GM12878 (cell line): ENCODE measurements at regions not wholly inside any gene's neighbourhood (a gene's known extent, or its start where the extent isn't known, plus 50 kb on each side); places are given as distances from the start of the nearest gene placed in this dataset.

ENCODE experiments used
- ATAC-seq: fragments of 200-7000 bp; cut with Tn5 transposase; 3 replicates; pipeline ENCODE4 v1.9.1; 2020; ENCODE audit warnings: mild to moderate bottlenecking, moderate library complexity
- BruUV-seq: library from RNA; stranded (reverse); fragments of 400-500 nt; replicated peaks from 2 replicates; lab custom pipeline; 2021; lab: Mats Ljungman, UMichigan
- CTCF ChIA-PET: fragments of 300-600 bp; sonication (Branson Sonifier 250); formaldehyde crosslinking; extraction: SDS; loops from one replicate; lab custom pipeline; 2021; ENCODE audit warnings: inconsistent platforms; lab: Yijun Ruan, JAX
- POLR2A ChIA-PET: fragments of 350-600 bp; formaldehyde crosslinking; extraction: SDS; loops from one replicate; lab custom pipeline; 2021; ENCODE audit warnings: inconsistent platforms; lab: Charles Lee
- RAD21 ChIA-PET: fragments of 300-600 bp; sonication (Branson Sonifier 250); formaldehyde crosslinking; loops from one replicate; lab custom pipeline; 2023; ENCODE audit warnings: antibody characterized with exemption; ENCODE audit not compliant: unreplicated experiment; lab: Charles Lee
- SMC1A ChIA-PET: fragments of 300-600 bp; sonication (Branson Sonifier 250); formaldehyde crosslinking; loops from one replicate; lab custom pipeline; 2023; ENCODE audit not compliant: unreplicated experiment, uncharacterized antibody; lab: Charles Lee
- DNase-seq: peaks from one replicate; pipeline ENCODE4 v3.0.0-alpha.2; 2011; ENCODE audit warnings: low read depth, low spot score
- FAIRE-seq: peaks from 3 replicates; lab custom pipeline; 2011; peaks lifted over from hg19 to GRCh38; lab: Jason Lieb, UNC
- H2AFZ ChIP-seq: 2 replicates; pipeline ENCODE4 v1.6.0; 2011; ENCODE audit warnings: low read depth, low read length, control low read depth; ENCODE audit not compliant: control insufficient read depth
- H3K27ac ChIP-seq: 2 replicates; pipeline ENCODE4 v1.5.1; 2011; ENCODE audit warnings: control low read depth; ENCODE audit not compliant: control insufficient read depth, insufficient read depth
- H3K27me3 ChIP-seq, 2 experiments: replicated peaks in 1 of 2; 2 replicates each; pipeline versions ENCODE4 v1.6.0 to v1.6.1; 2011; ENCODE audit warnings: low read length in 1 of 2; ENCODE audit not compliant: control insufficient read depth in 2 of 2, insufficient read depth in 2 of 2
- H3K36me3 ChIP-seq, 2 experiments: 2 replicates each; pipeline ENCODE4 v1.5.1; 2011; ENCODE audit warnings: low read length in 1 of 2; ENCODE audit not compliant: control insufficient read depth in 2 of 2, insufficient read depth in 2 of 2
- H3K4me1 ChIP-seq: 2 replicates; pipeline ENCODE4 v1.6.1; 2011; ENCODE audit warnings: mild to moderate bottlenecking, low read length, moderate library complexity, mixed read lengths; ENCODE audit not compliant: control insufficient read depth, insufficient read depth
- H3K4me2 ChIP-seq: 2 replicates; pipeline ENCODE4 v1.6.0; 2011; ENCODE audit warnings: control low read depth; ENCODE audit not compliant: control insufficient read depth, insufficient read depth
- H3K4me3 ChIP-seq: fragments of 200-600 bp; sonication (generic); 2 replicates; pipeline ENCODE4 v1.5.1; 2016
- H3K79me2 ChIP-seq: 2 replicates; pipeline ENCODE4 v1.6.0; 2011; ENCODE audit warnings: low read length; ENCODE audit not compliant: control insufficient read depth, insufficient read depth
- H3K9ac ChIP-seq: 2 replicates; pipeline ENCODE4 v1.8.0; 2011; ENCODE audit warnings: low read length, control low read depth, mixed read lengths; ENCODE audit not compliant: control insufficient read depth, insufficient read depth
- H3K9me3 ChIP-seq: replicated peaks from 3 replicates; pipeline ENCODE4 v1.5.1; 2011; ENCODE audit warnings: mild to moderate bottlenecking, low read length; ENCODE audit not compliant: control insufficient read depth, insufficient read depth
- H4K20me1 ChIP-seq: 2 replicates; pipeline ENCODE4 v1.6.0; 2011; ENCODE audit not compliant: control insufficient read depth, insufficient read depth
- E2F4 ChIP-seq: IDR thresholded peaks from 2 replicates; pipeline ENCODE4 v1.6.1; 2012; ENCODE audit warnings: low read depth, low read length, improper control_type of control experiment
- E2F8 ChIP-seq: fragments of 450-650 bp; IDR thresholded peaks from 2 replicates; pipeline ENCODE4 v1.6.1; 2018; ENCODE audit warnings: mild to moderate bottlenecking, low read depth, moderate library complexity; ENCODE audit not compliant: partially characterized antibody
- EZH2 ChIP-seq: IDR thresholded peaks from 2 replicates; pipeline ENCODE4 v1.6.1; 2012; ENCODE audit warnings: low read depth, mild to moderate bottlenecking, control low read depth, inconsistent platforms, low read length, borderline replicate concordance; ENCODE audit not compliant: control insufficient read depth
- HCFC1 ChIP-seq: fragments of 150-350 bp; IDR thresholded peaks from 2 replicates; pipeline ENCODE4 v1.6.1; 2014; ENCODE audit warnings: low read length
- HDAC2 ChIP-seq: fragments of 200-600 bp; sonication (generic); IDR thresholded peaks from 2 replicates; pipeline ENCODE4 v1.6.1; 2017
- NKRF ChIP-seq: fragments of 450-650 bp; conservative IDR thresholded peaks from 2 replicates; pipeline ENCODE4 v1.6.1; 2017; ENCODE audit warnings: mild to moderate bottlenecking, moderate library complexity
- POU2F2 ChIP-seq: IDR thresholded peaks from 3 replicates; pipeline ENCODE4 v1.6.1; 2011; ENCODE audit warnings: low read depth, mild to moderate bottlenecking, low read length, borderline replicate concordance
- RBBP5 ChIP-seq: fragments of 200-600 bp; sonication (generic); conservative IDR thresholded peaks from 2 replicates; pipeline ENCODE4 v1.6.1; 2016
- REST ChIP-seq: IDR thresholded peaks from 2 replicates; pipeline ENCODE4 v1.6.1; 2012; ENCODE audit warnings: mild to moderate bottlenecking, low read depth, low read length
- SREBF1 ChIP-seq: IDR thresholded peaks from 2 replicates; pipeline ENCODE4 v1.6.1; 2012; ENCODE audit warnings: mild to moderate bottlenecking, low read length
- SUPT20H ChIP-seq: IDR thresholded peaks from 2 replicates; pipeline ENCODE4 v1.6.1; 2011; ENCODE audit warnings: low read depth, mild to moderate bottlenecking, low read length, moderate library complexity, borderline replicate concordance; ENCODE audit not compliant: control insufficient read depth
- TARDBP ChIP-seq: IDR thresholded peaks from 2 replicates; pipeline ENCODE4 v1.6.1; 2016; ENCODE audit warnings: borderline replicate concordance
- TCF3 ChIP-seq: IDR thresholded peaks from 2 replicates; pipeline ENCODE4 v1.6.1; 2012; ENCODE audit warnings: low read depth, mild to moderate bottlenecking, low read length, borderline replicate concordance; ENCODE audit not compliant: insufficient read depth
- USF1 ChIP-seq: IDR thresholded peaks from 2 replicates; pipeline ENCODE4 v1.6.1; 2011; ENCODE audit warnings: borderline replicate concordance, low read depth, mild to moderate bottlenecking, moderate library complexity, mixed read lengths, low read length; ENCODE audit not compliant: insufficient read depth; ENCODE audit errors: extremely low read length
- WGBS: methylation state at CpG from one replicate; pipeline ENCODE4 v1.1.6; 2016; ENCODE audit warnings: low lambda C conversion rate; ENCODE audit not compliant: insufficient replicate concordance, insufficient coverage; ENCODE audit errors: missing lambda C conversion rate; 5-methylcytosine and 5-hydroxymethylcytosine counted together
- in situ Hi-C: fragments of 300-500 bp; cut with MboI; formaldehyde crosslinking; loops from 9 replicates; pipeline ENCODE4 v1.14.3; 2018; ENCODE audit warnings: mixed read lengths
- intact Hi-C: fragments of 100-400 bp; cut with micrococcal nuclease; formaldehyde crosslinking; loops from one replicate; pipeline ENCODE4 v1.14.2; 2022; ENCODE audit not compliant: unreplicated experiment

GRCh38 chrX:3514996-3515395 is 168.5 kb upstream of the MXRA5 start:
- POLR2A ChIA-PET: no interaction called here
- Histone ChIP-seq H3K4me3 (no peak overlapping the region), H3K36me3 (no peaks in the 10 kb centered on the region), H3K4me1 (no peaks in the 10 kb centered on the region), H3K9me3 (no peaks in the 10 kb centered on the region), H3K79me2 (no peaks in the 10 kb centered on the region), H4K20me1 (no peaks in the 10 kb centered on the region), H3K27ac (no peak overlapping the region), H2AFZ (no peak overlapping the region), H3K9ac (no peak overlapping the region), H3K4me2 (no peak overlapping the region), H3K27me3 (no peaks in the 10 kb centered on the region)
- SMC1A ChIA-PET: interaction anchor here (0.9 kb wide), 1 partner anchor 185 kb away, joined by 3 read pairs; no protein-coding TSS in a partner anchor
- FAIRE-seq (no peak), ATAC-seq (no peak), DNase-seq (no peak)
- intact Hi-C loops: no loop called here
- CTCF ChIA-PET: no interaction called here
- TF ChIP-seq POU2F2: no peak
- TF ChIP-seq SREBF1: no peak
- no peak for TF ChIP-seq E2F4
- TF ChIP-seq NKRF: no peak
- no peak for TF ChIP-seq REST
- TF ChIP-seq EZH2: no peak
- no peak for TF ChIP-seq E2F8
- no peak for TF ChIP-seq HDAC2
- no peak for TF ChIP-seq SUPT20H
- TF ChIP-seq USF1: no peak
- no peak for TF ChIP-seq HCFC1
- no peak for TF ChIP-seq TCF3
- TF ChIP-seq TARDBP: no peak
- TF ChIP-seq RBBP5: no peak
- 25% methylated on average over 3 of the region's 3 CpGs for WGBS
- BruUV-seq: no TSS peak
- RAD21 ChIA-PET: no interaction called here
- in situ Hi-C loops: no loop called here
